ENCODE measurements at regions not wholly inside any gene's neighbourhood (a gene's known extent, or its start where the extent isn't known, plus 50 kb on each side); places are given as distances from the start of the nearest gene placed in this dataset.

GRCh38 chr18:29171892-29172755 lies 995.2 kb upstream of the CDH2 start:
- no peak for DNase-seq

- DNase-seq = no peak
Observed at GRCh38 chr18:29169599-29169998, 992.7 kb upstream of the CDH2 start.

- no peak for DNase-seq
Observed at GRCh38 chr18:29164993-29165599, 988.2 kb upstream of the CDH2 start.

DNA sequence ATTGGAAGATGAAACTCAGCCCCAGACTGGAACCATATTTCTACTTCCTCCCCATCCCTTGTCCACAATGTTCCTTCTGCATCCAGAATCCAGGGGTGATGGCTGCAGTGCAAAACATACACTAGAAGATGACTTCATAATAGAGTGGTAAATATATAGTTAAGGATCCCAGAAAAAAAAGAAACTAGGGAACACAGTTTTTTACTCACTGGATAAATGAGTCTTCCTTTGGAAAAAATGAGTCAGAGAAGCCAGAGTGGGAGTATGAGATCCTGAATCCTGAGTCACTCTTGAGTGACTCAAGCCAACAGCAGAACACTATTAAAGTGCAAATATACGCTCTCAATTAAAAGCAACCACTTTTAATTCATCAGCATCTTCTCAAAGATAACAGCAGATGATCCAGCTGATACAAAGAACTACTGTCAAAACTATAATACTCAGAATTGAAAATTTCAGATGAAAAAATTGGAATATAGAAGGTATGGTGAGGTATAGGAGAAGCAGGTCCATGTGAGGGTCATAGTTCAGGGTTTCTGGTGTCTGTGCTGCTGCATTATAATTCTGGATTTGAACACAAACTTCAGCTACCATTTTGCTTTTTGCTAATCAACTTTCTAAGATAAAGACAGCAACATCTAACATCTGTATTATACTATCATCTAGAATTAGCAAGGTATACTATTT lies 987.2 kb upstream of the CDH2 start:
- peak in 2 of 56 donors; percentile 4 to 34 for DNase-seq

DNA sequence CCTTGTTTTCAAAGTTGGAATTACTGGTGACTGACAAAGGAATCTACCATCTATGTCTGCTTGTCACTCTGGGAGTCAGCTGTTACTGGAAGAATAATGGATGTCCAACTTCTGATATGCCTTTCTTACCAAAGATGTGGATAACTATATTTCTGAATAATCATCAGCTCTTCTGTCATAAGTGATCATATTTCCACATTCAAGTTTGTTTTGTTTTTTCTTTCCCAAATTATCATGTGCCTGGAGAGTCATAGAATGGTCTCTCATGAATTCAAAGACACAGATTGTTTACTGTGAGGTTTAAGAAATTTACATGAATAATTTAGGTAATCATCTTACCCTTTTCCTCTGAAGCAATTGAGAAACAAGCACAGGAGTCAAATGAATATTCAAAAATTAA lies 986.7 kb upstream of the CDH2 start:
- DNase-seq = no peak

DNA sequence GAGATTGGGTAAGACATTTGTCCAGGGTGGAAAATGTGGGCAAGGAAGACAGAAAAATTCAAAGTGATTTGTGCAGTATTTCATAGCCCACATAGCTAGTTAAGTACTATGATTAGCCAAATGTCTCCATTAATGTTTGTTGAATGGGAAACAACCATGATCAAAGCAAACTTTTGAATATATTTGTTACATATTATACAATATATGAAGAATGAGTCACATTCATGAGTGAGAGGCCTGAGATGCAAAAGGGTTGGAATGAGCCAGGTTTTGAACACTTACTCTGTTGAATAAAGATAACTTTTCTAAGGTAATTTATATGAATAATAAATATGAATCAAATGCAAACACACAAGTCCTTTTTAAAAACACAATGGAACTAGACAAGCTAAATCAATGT lies 984.5 kb upstream of the CDH2 start:
- DNase-seq = no peak

DNA sequence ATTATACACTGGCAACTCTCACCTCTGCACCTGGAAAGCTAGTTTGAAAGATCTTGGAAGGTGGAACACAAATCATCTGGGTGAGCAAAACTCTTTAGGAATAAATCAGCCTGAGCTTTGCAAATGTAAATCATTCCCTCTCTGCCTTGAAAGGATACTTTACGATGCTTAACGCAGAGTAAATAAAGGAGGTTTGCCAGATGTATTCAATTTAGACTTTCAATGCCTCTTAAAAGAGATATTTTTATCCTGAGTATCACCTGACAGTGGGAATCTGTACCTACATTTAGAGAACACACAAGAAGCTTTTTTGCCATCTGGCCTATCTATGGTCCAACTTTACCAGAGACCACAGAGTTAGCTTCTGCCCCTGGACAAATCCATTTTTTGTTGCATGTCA lies 983.2 kb upstream of the CDH2 start:
- DNase-seq = no peak

DNA sequence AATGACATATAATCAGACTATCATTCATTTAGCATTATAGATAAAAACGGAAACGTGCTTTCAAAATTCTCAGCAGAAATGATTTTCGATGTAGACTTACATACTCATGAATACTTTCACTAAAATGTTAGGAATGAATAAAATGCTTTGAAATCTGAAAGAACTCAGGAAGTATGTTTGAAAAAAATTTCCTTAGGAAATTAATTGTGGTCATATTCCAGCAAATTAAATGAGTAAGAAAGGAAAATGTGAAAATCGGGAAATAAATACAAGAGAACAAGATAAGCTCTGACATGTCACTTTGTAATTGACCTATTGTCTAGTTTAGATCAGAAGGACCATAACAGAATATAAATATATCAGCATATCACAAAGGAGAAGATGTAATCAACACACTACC lies 981.0 kb upstream of the CDH2 start:
- no peak for DNase-seq

DNA sequence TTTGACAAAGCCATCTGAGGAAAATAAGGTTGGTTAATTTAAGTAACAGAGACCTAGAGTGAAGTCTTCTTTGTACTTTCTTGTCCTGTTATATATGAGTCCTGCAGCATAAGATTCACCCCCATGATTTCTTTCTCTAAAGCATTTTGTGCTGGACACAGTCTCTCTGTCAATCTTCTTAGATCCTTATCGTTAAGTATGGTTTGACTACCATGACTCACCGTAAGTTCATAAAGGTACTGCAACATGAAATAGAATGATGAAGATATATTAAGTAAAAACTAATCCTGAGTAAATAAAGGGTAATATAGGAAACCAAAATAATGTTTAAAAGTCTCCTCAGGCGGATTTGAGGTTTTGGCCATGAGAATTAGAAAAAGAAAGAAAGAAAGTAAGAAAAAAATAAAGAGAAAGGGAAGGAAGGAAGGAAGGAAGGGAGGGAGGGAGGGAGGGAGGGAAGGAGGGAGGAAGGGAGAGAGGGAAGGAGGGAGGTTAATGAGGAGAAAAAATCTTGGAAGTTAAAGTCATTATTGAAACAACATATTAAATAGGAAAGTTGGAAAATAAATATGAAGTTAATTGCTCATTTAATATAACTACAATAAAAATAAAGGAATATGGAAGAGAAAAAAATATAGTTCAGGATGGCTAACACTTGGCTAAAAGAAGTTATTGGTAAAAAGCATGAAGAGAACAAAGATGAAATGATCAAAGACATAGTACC lies 980.3 kb upstream of the CDH2 start:
- DNase-seq = no peak

DNA sequence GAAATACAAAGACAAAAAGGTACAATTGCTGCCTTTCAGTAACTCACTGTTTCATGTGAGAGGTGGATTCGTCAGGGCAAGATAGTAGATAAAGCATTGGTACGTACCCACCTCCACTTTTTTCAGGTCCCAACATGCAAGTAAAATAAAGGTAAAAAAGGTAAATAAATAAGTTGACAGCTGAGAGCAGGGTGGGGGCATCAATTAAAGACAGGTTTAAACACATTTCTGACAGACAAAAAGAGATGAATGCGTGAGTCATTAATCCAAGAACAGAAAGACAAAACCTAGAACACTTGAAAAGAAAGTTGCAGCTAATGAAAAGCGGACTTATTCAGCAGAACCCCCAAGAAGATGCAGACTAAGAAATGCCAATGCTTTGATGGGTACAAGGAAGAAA lies 979.6 kb upstream of the CDH2 start:
- DNase-seq = no peak

GRCh38 chr18:29154758-29155725 lies 978.1 kb upstream of the CDH2 start:
- no peak for DNase-seq

DNA sequence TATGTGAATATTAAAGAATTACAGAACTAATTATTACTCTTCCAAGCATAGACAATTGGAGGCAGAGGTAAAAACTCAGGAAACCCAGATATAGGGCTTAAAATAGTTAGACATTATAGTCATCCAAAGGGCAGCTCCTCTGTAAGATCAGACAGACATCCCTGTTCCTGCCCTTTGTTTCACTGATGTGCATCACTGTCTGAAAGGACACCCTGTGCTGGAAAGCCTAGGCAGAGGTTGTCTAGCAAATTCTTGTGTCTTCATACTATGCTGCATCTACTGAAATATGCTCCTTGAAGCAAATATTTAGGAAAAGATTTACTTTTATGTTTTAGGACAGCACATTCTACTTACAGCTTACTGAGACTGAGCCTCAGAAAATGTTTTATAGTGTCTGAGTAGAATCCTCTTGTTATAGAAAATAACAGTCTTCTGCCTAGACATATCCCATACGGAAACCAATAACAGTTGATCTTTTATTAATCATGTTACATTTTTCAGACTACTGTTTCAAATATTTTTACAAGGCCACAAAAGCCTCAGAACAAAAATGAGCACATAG lies 977.3 kb upstream of the CDH2 start:
- no peak for DNase-seq

GRCh38 chr18:29153091-29153490 lies 976.2 kb upstream of the CDH2 start:
- no peak for DNase-seq

DNA sequence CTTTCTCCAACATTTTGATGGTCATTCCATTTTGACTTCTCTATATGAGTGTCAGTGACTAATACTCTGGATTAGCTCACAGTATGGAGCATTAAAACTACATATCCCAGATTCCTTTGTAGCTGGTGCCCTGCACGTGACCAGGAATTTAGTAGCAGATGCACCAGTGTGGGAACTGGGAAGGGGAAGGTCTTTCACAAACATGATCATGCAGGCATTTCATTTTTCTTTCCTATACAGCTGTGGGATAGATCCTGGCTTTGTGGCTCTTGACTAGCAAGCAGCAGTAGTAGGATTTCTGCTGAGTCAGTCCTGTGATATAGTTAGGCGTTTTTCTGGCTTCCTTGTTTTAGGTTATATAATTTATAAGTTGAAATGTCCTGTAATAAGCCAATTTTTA lies 971.0 kb upstream of the CDH2 start:
- no peak for DNase-seq

GRCh38 chr18:29146068-29146467 lies 969.1 kb upstream of the CDH2 start:
- DNase-seq = no peak

- no peak for DNase-seq
Observed at GRCh38 chr18:29140590-29140989, 963.7 kb upstream of the CDH2 start.

DNA sequence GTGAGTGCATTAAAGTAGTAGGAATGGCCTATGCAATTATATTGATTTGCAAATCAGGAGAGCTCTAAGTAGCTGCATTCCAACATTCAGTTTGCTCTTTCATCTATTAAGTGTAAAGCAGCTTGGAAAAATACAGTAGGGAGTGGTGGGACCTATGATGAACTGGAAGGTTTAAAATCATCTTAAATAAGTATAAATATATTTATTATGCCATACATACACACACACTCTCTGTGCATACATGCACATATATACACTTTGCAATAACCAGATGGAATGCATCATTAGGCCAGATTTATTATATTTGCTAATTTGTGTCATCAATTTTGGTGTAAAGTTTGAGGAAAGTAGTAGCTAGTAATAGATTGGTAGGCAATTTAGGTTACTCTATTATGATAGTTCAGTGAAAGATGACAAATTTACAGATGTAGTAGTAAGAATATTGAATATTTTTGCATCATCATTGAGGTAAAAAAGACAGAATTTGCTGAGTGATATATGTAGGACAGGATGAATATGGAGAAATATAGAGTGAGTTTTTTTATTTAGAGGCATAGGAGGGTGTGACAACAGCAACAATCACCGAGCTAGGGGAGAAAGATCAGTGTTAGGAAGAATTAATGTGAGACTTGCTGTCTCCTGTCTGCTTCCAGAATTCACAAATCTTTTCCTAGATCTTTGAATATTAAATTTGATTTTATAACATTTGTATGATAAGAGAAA lies 961.0 kb upstream of the CDH2 start:
- DNase-seq = no peak

GRCh38 chr18:29123706-29124530 lies 947.0 kb upstream of the CDH2 start:
- no peak for DNase-seq

GRCh38 chr18:29104671-29105070 lies 927.7 kb upstream of the CDH2 start:
- no peak for DNase-seq

All from nucleus accumbens (tissue), 56 donors.